Heart left ventricle (tissue), 16 donors: ENCODE measurements at regions not wholly inside any gene's neighbourhood (a gene's known extent, or its start where the extent isn't known, plus 50 kb on each side); places are given as distances from the start of the nearest gene placed in this dataset.

ENCODE experiments used
- ATAC-seq, 4 donors: fragments of 200-7000 bp; cut with Tn5 transposase; one replicate each; pipeline ENCODE4 v1.9.1; 2020 to 2022; ENCODE audit warnings: moderate library complexity in 4 of 4, mild to moderate bottlenecking in 3 of 4, moderate number of reproducible peaks in 1 of 4
- DNase-seq, 5 donors: peaks; one replicate each; pipeline ENCODE4 v3.0.0-alpha.2; 2020
- H3K27ac ChIP-seq, 12 donors: fragments of 200-600 bp; sonication (generic) in 4 of 12; one replicate each; pipeline versions ENCODE4 v1.5.0 to v1.8.0; 2016 to 2022; ENCODE audit warnings: mild to moderate bottlenecking in 2 of 12
- H3K27me3 ChIP-seq, 9 donors: fragments of 200-600 bp; sonication (generic) in 2 of 9; one replicate each; pipeline versions ENCODE4 v1.5.1 to v1.8.0; 2016 to 2022; ENCODE audit warnings: mild to moderate bottlenecking in 3 of 9
- H3K36me3 ChIP-seq, 9 donors: fragments of 200-600 bp; sonication (generic) in 2 of 9; one replicate each; pipeline versions ENCODE4 v1.5.0 to v1.8.0; 2018 to 2022; ENCODE audit warnings: mild to moderate bottlenecking in 2 of 9
- H3K4me1 ChIP-seq, 12 donors: fragments of 200-600 bp; sonication (generic) in 4 of 12; one replicate each; pipeline versions ENCODE4 v1.5.0 to v1.8.0; 2016 to 2022; ENCODE audit warnings: mild to moderate bottlenecking in 3 of 12
- H3K4me3 ChIP-seq, 12 donors: fragments of 200-600 bp; sonication (generic) in 4 of 12; one replicate each; pipeline versions ENCODE4 v1.5.0 to v1.8.0; 2017 to 2022; ENCODE audit warnings: mild to moderate bottlenecking in 9 of 12, moderate library complexity in 4 of 12
- H3K9me3 ChIP-seq, 12 donors: fragments of 200-600 bp; sonication (generic) in 4 of 12; one replicate each; pipeline versions ENCODE4 v1.5.0 to v1.8.0; 2016 to 2022; ENCODE audit warnings: mild to moderate bottlenecking in 1 of 12
- POLR2A ChIP-seq, 2 donors: fragments of 450-650 bp; IDR thresholded peaks; one replicate each; pipeline ENCODE4 v1.6.1; 2017; ENCODE audit warnings: antibody characterized with exemption in 2 of 2, mild to moderate bottlenecking in 2 of 2, moderate library complexity in 2 of 2
- WGBS, 4 donors: extraction: QIAGEN DNeasy Blood & Tissue Kit in 2 of 4; methylation state at CpG; one replicate each; pipeline versions ENCODE4 v1.1.5 to v1.1.7; 2013 to 2018; 5-methylcytosine and 5-hydroxymethylcytosine counted together
- intact Hi-C, 10 donors: fragments of 100-400 bp; cut with DNase I; formaldehyde crosslinking; loops; one replicate each; pipeline versions ENCODE4 v1.11.1 to v1.14.2; 2022
- TF ChIP-seq, protein P1 (sequence below), 12 donors: fragments of 200-600 bp; sonication (generic) in 4 of 12; IDR thresholded peaks; one replicate each; pipeline versions ENCODE4 v1.5.0 to v1.8.0; 2018 to 2022; ENCODE audit warnings: antibody characterized with exemption in 12 of 12, mild to moderate bottlenecking in 5 of 12
- donor health status: ischemic (EF 13 %, LVEDD 7.1; RV severe dilation, severe dysfunction).
- donor health status: healthy with polysubstance abuse.
- donor health status: DM: no; HTN: yes; CAD: no.
- donor health status: DM: no; HTN: no; CAD: no.
- donor health status: ischemic (EF 25% LVEDD 6.9; RV normal size, moderate dysfunction).
- donor health status: ischemic (EF 25% LVEDD 5.7; RV mildly dilated, moderate dysfunction).
- donor health status: healthy.
- donor health status: DM: yes; HTN: yes; CAD: no.
- donor health status: ischemic (EF 35%, LVEDD 5.7; RV mildly dilated, moderate dysfunction).
- donor health status: nonischemic (EF 11% LVEDD 7.7; RV severe dilation, severe dysfunction).
- donor health status: DM: yes; HTN: yes; CAD: no.
- donor health status: PGD.
- donor health status: ischemic (EF 29% LVEDD 5.4; RV normal size, mild dysfunction).
- donor health status: nonischemic (EF 23%, LVEDD 6.1; RV moderate dilation, normal function).

DNA sequence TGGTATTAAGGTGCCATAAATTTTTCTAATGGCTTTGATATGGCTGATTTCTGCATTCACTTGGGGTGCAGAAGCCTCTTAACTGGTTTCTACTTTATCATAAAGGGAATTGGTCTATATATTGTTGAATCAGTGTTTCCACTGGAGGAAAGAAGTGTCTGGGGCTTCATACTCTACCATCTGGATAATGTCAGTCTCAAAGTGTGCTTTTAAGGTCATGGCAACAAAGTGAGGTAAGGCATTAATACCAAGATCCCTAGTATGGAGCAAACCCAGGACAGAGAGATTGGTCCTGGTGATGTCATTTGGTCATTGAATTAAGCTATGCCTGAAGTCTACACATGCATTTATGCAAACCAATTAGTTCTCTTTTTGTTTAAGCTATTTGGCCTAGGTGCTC is 309.9 kb downstream of the DUSP10 start:
- intact Hi-C loops, result loop anchor here in 8 of 10 donors (5.0 to 10.0 kb wide), 8 partner anchors 170 to 620 kb away; no protein-coding TSS in a partner anchor
- DNase-seq (no peak), ATAC-seq (no peak)
- Histone ChIP-seq H3K4me1 (peaks cover 0 to 12% (median 0%) of the 10 kb centered on the region in 12 donors), H3K27me3 (no peaks in the 10 kb centered on the region), H3K4me3 (no peak overlapping the region), H3K27ac (no peak overlapping the region), H3K9me3 (peaks cover 0 to 17% (median under 1%) of the 10 kb centered on the region in 12 donors), H3K36me3 (no peaks in the 10 kb centered on the region)
- TF ChIP-seq POLR2A (IDR thresholded peaks at IDR 0.05), result no peak
- TF ChIP-seq, protein P1, sequence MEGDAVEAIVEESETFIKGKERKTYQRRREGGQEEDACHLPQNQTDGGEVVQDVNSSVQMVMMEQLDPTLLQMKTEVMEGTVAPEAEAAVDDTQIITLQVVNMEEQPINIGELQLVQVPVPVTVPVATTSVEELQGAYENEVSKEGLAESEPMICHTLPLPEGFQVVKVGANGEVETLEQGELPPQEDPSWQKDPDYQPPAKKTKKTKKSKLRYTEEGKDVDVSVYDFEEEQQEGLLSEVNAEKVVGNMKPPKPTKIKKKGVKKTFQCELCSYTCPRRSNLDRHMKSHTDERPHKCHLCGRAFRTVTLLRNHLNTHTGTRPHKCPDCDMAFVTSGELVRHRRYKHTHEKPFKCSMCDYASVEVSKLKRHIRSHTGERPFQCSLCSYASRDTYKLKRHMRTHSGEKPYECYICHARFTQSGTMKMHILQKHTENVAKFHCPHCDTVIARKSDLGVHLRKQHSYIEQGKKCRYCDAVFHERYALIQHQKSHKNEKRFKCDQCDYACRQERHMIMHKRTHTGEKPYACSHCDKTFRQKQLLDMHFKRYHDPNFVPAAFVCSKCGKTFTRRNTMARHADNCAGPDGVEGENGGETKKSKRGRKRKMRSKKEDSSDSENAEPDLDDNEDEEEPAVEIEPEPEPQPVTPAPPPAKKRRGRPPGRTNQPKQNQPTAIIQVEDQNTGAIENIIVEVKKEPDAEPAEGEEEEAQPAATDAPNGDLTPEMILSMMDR (IDR thresholded peaks at IDR 0.05), result no peak

DNA sequence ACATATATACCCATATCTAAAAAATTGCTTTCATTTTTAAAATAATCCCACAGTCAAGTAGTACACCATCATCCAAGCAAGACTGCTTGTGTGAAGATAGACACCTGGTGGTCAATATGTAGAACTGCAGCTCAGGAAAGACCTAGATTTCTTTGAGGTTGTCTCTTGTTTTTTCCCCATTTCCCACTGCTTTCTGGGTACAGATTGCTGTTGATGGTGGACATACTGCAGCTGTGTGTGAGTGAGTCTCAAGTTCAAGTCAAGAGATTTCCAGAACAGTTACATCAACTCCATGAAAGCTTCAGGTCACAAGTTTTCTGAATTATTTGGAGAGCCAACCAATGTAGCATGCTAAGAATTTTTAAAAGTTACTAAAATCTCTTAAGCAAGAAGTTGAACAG is 306.4 kb downstream of the DUSP10 start:
- peak; percentile 37 to 82 (median 70) for ATAC-seq

DNA sequence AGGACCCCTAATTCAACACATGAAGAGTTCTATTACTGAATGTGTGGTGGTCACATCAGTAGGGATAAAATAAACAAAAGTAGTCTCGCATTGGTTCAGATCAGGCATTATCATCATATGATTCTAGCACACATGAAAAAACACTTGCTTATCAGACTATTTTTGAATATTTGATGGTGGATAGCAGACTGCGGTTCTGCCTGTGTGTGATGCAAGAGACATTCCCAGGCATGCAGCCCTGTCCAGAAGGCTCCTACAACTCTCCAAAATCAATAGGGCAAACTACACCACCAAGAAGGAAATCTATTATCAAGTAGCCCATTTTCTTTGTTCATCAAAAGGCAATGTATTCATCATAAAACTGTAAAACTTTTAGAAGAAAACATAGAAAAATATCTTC is 304.7 kb downstream of the DUSP10 start:
- ATAC-seq (no peak), DNase-seq (no peak)
- H3K36me3 ChIP-seq, result no peaks in the 10 kb centered on the region
- H3K27ac ChIP-seq, result peak overlapping the region in 1 of 12 donors; percentile 10
- intact Hi-C loops, result loop anchor here (5.0 to 10.0 kb wide), 9 partner anchors 170 to 630 kb away; no protein-coding TSS in a partner anchor
- no peaks in the 10 kb centered on the region for H3K9me3 ChIP-seq
- TF ChIP-seq, protein P1 (IDR thresholded peaks at IDR 0.05), result no peak
- no peak for TF ChIP-seq POLR2A (IDR thresholded peaks at IDR 0.05)
- WGBS, 4 donors, result 69 to 76% (median 73%) methylated on average over 2 of the region's 2 CpGs
- no peaks in the 10 kb centered on the region for H3K27me3 ChIP-seq
- no peak overlapping the region for H3K4me3 ChIP-seq
- H3K4me1 ChIP-seq, result peaks cover 0 to 22% (median 7%) of the 10 kb centered on the region in 12 donors

More for the DNA sequence above, 306.4 kb downstream of the DUSP10 start:
- intact Hi-C loops, result loop anchor here (1.0 to 10.0 kb wide), 15 partner anchors 168 to 628 kb away; no protein-coding TSS in a partner anchor
- TF ChIP-seq, protein P1 (IDR thresholded peaks at IDR 0.05), result peak; percentile 90 to 97 (median 96)
- TF ChIP-seq POLR2A (IDR thresholded peaks at IDR 0.05), result no peak
- H3K9me3 ChIP-seq, result no peaks in the 10 kb centered on the region
- peaks cover 0 to 26% (median 6%) of the 10 kb centered on the region in 12 donors for H3K4me1 ChIP-seq
- no peak overlapping the region for H3K27ac ChIP-seq
- H3K27me3 ChIP-seq, result no peaks in the 10 kb centered on the region
- no peaks in the 10 kb centered on the region for H3K36me3 ChIP-seq
- DNase-seq, result no peak
- H3K4me3 ChIP-seq, result no peak overlapping the region

DNA sequence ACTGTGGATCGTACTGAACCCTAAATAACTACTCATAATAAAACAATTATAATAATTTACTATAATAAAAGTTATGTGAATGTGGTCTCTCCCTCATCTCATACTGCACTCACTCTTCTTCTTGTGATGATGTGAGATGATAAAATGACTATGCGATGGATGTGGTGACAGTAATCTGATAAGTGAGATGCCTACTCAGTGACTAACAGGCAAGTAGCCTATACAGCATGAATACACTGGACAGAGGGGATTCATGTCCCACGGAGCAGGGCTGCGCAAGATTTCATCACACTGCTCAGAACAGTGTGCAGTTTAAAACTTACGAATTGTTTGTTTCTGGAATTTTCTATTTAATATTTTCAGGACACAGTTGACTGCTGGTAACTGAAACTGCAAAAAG is 304.0 kb downstream of the DUSP10 start:
- Histone ChIP-seq H3K27ac (no peak overlapping the region), H3K4me3 (no peak overlapping the region), H3K9me3 (no peaks in the 10 kb centered on the region), H3K36me3 (no peaks in the 10 kb centered on the region), H3K4me1 (peaks cover 0 to 22% (median 7%) of the 10 kb centered on the region in 12 donors), H3K27me3 (no peaks in the 10 kb centered on the region)
- no peak for ATAC-seq
- WGBS, 4 donors, result 89 to 94% (median 93%) methylated on average over 5 of the region's 5 CpGs
- DNase-seq, result no peak
- TF ChIP-seq, protein P1 (IDR thresholded peaks at IDR 0.05), result no peak
- no peak for TF ChIP-seq POLR2A (IDR thresholded peaks at IDR 0.05)
- intact Hi-C loops, result loop anchor here (5.0 to 10.0 kb wide), 9 partner anchors 171 to 631 kb away; no protein-coding TSS in a partner anchor
